ENCODE measurements at regions not wholly inside any gene's neighbourhood (a gene's known extent, or its start where the extent isn't known, plus 50 kb on each side); places are given as distances from the start of the nearest gene placed in this dataset.

DNA sequence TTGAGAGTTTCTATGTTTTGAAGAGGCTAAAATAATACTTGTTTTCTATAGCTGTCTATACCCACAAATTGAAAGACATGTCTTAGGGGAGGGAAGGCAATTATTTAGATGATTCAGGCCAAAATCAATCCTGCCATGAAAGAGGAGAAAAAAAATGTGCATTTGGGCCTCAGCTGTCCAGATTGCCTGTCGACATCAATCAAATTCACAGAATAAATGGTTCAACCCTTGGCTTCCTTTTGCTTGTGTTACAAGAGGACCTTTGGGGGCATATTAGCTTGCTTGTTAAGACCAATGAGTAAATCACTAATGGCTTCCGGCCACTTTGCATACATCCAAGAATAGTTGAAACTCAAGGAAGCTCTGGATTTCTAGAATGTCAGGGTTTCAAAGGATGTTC, 900.8 kb upstream of the CELF4 start:
- Histone ChIP-seq H3K27ac (ENCODE audit: low read depth, low read length) (no peak overlapping the region), H3K27me3 (ENCODE audit: control insufficient read depth, insufficient read depth, low read length, poor library complexity, severe bottlenecking) (no peaks in the 10 kb centered on the region), H3K4me3 (ENCODE audit: low read length) (no peak overlapping the region), H3K4me1 (ENCODE audit: control insufficient read depth, insufficient read depth, low read length) (no peaks in the 10 kb centered on the region), H3K9ac (ENCODE audit: extremely low read depth, low read length, poor library complexity, severe bottlenecking) (no peak overlapping the region), H3K9me3 (ENCODE audit: control insufficient read depth, low read length) (no peaks in the 10 kb centered on the region), H3K36me3 (ENCODE audit: control insufficient read depth, insufficient read depth, low read length) (no peaks in the 10 kb centered on the region)
- Mint-ChIP-seq H3K4me1 (peaks cover 3% of the 10 kb centered on the region), H3K27ac (no peak overlapping the region), H3K9me3 (no peaks in the 10 kb centered on the region), H3K27me3 (ENCODE audit: insufficient read depth) (peaks cover 6% of the 10 kb centered on the region), H3K36me3 (ENCODE audit: low read depth) (no peaks in the 10 kb centered on the region), H3K4me3 (no peak overlapping the region)
- no peak for DNase-seq
- WGBS, 2 experiments (ENCODE audit: insufficient coverage in 1 of 2, insufficient read length in 1 of 2), result 83 to 100% methylated on average over 1 to 2 of the region's 2 CpGs
- TF ChIP-seq, protein P1, sequence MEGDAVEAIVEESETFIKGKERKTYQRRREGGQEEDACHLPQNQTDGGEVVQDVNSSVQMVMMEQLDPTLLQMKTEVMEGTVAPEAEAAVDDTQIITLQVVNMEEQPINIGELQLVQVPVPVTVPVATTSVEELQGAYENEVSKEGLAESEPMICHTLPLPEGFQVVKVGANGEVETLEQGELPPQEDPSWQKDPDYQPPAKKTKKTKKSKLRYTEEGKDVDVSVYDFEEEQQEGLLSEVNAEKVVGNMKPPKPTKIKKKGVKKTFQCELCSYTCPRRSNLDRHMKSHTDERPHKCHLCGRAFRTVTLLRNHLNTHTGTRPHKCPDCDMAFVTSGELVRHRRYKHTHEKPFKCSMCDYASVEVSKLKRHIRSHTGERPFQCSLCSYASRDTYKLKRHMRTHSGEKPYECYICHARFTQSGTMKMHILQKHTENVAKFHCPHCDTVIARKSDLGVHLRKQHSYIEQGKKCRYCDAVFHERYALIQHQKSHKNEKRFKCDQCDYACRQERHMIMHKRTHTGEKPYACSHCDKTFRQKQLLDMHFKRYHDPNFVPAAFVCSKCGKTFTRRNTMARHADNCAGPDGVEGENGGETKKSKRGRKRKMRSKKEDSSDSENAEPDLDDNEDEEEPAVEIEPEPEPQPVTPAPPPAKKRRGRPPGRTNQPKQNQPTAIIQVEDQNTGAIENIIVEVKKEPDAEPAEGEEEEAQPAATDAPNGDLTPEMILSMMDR (conservative IDR thresholded peaks at IDR 0.05), result no peak

DNA sequence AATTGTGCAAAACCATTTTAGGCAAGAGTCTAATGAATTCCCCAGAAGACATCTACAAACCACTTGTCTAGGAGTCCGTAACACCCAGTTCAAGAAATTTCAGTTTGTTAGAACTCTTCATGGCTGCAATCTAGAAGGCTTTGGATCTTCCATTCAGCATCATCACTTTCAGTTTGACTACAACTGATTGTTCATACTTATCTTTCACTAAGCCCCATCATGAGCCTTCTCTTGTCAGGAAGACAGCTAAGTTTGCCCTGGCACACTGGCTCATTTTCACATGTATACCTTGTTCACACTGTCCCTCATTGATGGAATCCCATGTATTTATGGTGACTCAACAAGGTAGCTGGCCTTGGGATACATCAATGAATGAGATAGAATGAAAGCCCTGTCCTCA, 898.4 kb upstream of the CELF4 start:
- Mint-ChIP-seq H3K27ac (no peak overlapping the region), H3K9me3 (no peaks in the 10 kb centered on the region), H3K27me3 (ENCODE audit: insufficient read depth) (peaks cover 6% of the 10 kb centered on the region), H3K36me3 (ENCODE audit: low read depth) (no peaks in the 10 kb centered on the region), H3K4me1 (peaks cover under 1% of the 10 kb centered on the region), H3K4me3 (no peak overlapping the region)
- WGBS, 2 experiments (ENCODE audit: insufficient coverage in 1 of 2, insufficient read length in 1 of 2), result 96 to 100% methylated on average over 1 of the region's 1 CpG
- Histone ChIP-seq H3K27me3 (ENCODE audit: control insufficient read depth, insufficient read depth, low read length, poor library complexity, severe bottlenecking) (no peaks in the 10 kb centered on the region), H3K27ac (ENCODE audit: low read depth, low read length) (no peak overlapping the region), H3K9ac (ENCODE audit: extremely low read depth, low read length, poor library complexity, severe bottlenecking) (no peak overlapping the region), H3K4me1 (ENCODE audit: control insufficient read depth, insufficient read depth, low read length) (no peaks in the 10 kb centered on the region), H3K9me3 (ENCODE audit: control insufficient read depth, low read length) (no peaks in the 10 kb centered on the region), H3K4me3 (ENCODE audit: low read length) (no peak overlapping the region), H3K36me3 (ENCODE audit: control insufficient read depth, insufficient read depth, low read length) (no peaks in the 10 kb centered on the region)
- TF ChIP-seq, protein P1 (conservative IDR thresholded peaks at IDR 0.05), result no peak
- DNase-seq, result no peak

DNA sequence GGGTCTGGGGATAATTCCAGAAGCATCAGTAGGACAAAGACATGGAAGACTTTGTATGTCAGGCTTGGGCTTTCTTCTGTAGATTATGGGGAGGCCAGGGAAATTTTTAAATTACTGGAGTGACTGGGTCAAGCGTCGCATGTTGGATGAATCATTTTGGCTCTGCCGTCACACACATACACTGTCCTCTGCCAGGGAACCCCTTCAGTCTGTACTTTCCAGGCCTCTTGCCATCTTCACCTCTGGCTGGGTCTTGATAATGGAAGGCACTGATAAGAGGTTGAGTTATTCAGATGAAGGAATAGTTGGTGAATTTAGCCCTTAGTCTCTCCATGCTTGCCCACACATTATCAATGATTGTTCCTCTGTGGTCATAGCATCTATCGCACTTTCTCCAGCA, 895.1 kb upstream of the CELF4 start:
- H3K4me1 Mint-ChIP-seq, result peaks cover 4% of the 10 kb centered on the region
- TF ChIP-seq, protein P1 (conservative IDR thresholded peaks at IDR 0.05), result no peak
- Histone ChIP-seq H3K4me3 (ENCODE audit: low read length) (no peak overlapping the region), H3K27me3 (ENCODE audit: control insufficient read depth, insufficient read depth, low read length, poor library complexity, severe bottlenecking) (no peaks in the 10 kb centered on the region), H3K27ac (ENCODE audit: low read depth, low read length) (no peak overlapping the region), H3K36me3 (ENCODE audit: control insufficient read depth, insufficient read depth, low read length) (no peaks in the 10 kb centered on the region), H3K9me3 (ENCODE audit: control insufficient read depth, low read length) (peaks cover 13% of the 10 kb centered on the region), H3K4me1 (ENCODE audit: control insufficient read depth, insufficient read depth, low read length) (no peaks in the 10 kb centered on the region), H3K9ac (ENCODE audit: extremely low read depth, low read length, poor library complexity, severe bottlenecking) (no peak overlapping the region)
- no peaks in the 10 kb centered on the region for H3K9me3 Mint-ChIP-seq
- H3K27ac Mint-ChIP-seq, result no peak overlapping the region
- no peak for DNase-seq
- 98 to 100% methylated on average over 1 to 4 of the region's 4 CpGs for WGBS, 2 experiments (ENCODE audit: insufficient coverage in 1 of 2, insufficient read length in 1 of 2)
- H3K27me3 Mint-ChIP-seq (ENCODE audit: insufficient read depth), result peaks cover 7% of the 10 kb centered on the region
- H3K36me3 Mint-ChIP-seq (ENCODE audit: low read depth), result no peaks in the 10 kb centered on the region
- no peak overlapping the region for H3K4me3 Mint-ChIP-seq

Measured in endodermal cell (in vitro differentiated cells).